ENCODE measurements at regions not wholly inside any gene's neighbourhood (a gene's known extent, or its start where the extent isn't known, plus 50 kb on each side); places are given as distances from the start of the nearest gene placed in this dataset.

DNA sequence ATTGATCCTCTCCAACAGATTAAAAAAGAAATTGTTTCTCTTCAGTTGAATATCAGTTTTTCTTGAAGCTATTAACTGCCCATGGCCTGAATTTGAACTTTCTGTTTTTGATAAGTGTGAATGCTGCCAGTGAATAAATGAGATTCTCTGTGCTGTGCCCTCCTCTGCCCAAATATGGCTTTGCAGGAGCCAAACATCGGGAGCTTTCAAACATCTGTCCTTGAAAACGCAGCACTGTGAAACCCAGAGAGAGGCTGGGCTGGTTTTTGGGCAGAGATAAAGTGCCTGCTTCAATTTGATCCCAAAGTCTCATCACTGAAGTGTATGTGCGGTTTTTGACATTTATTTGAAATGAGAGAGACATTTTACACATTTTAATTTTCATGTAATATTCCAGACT is 268.3 kb upstream of the SHH start:
- TF ChIP-seq FOXK2 (IDR thresholded peaks at IDR 0.05) (no peak), SUZ12 (IDR thresholded peaks at IDR 0.05) (no peak), FOXM1 (IDR thresholded peaks at IDR 0.05; ENCODE audit: borderline replicate concordance) (no peak), ZNF384 (IDR thresholded peaks at IDR 0.05) (no peak), LEF1 (IDR thresholded peaks at IDR 0.05; ENCODE audit: borderline replicate concordance) (no peak), SP1 (IDR thresholded peaks at IDR 0.05) (no peak), NFRKB (IDR thresholded peaks at IDR 0.05) (no peak), ARNT (IDR thresholded peaks at IDR 0.05) (no peak), BHLHE40 (IDR thresholded peaks at IDR 0.05; ENCODE audit: borderline replicate concordance) (no peak), FOXA1 (IDR thresholded peaks at IDR 0.05) (no peak), L3MBTL2 (conservative IDR thresholded peaks at IDR 0.05) (no peak), ELF4 (IDR thresholded peaks at IDR 0.05) (no peak), PKNOX1 (IDR thresholded peaks at IDR 0.05) (no peak)
